ENCODE measurements at regions not wholly inside any gene's neighbourhood (a gene's known extent, or its start where the extent isn't known, plus 50 kb on each side); places are given as distances from the start of the nearest gene placed in this dataset.

GRCh38 chr1:213936571-213936970, 51.2 kb upstream of the PROX1 start:
- Histone ChIP-seq H3K27ac (no peak overlapping the region), H3K36me3 (no peaks in the 10 kb centered on the region), H3K4me3 (no peak overlapping the region), H3K4me1 (ENCODE audit: control insufficient read depth in 1 of 2, low read depth in 2 of 2) (no peaks in the 10 kb centered on the region), H3K27me3 (replicated peaks; ENCODE audit: insufficient read depth) (no peaks in the 10 kb centered on the region), H3K9me3 (no peaks in the 10 kb centered on the region)
- DNase-seq (ENCODE audit: low spot score) (no peak), ATAC-seq (ENCODE audit: insufficient number of reproducible peaks, low FRiP score, low read depth) (no peak)
- TF ChIP-seq, protein P1, sequence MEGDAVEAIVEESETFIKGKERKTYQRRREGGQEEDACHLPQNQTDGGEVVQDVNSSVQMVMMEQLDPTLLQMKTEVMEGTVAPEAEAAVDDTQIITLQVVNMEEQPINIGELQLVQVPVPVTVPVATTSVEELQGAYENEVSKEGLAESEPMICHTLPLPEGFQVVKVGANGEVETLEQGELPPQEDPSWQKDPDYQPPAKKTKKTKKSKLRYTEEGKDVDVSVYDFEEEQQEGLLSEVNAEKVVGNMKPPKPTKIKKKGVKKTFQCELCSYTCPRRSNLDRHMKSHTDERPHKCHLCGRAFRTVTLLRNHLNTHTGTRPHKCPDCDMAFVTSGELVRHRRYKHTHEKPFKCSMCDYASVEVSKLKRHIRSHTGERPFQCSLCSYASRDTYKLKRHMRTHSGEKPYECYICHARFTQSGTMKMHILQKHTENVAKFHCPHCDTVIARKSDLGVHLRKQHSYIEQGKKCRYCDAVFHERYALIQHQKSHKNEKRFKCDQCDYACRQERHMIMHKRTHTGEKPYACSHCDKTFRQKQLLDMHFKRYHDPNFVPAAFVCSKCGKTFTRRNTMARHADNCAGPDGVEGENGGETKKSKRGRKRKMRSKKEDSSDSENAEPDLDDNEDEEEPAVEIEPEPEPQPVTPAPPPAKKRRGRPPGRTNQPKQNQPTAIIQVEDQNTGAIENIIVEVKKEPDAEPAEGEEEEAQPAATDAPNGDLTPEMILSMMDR (IDR thresholded peaks at IDR 0.05): no peak

Measured in thoracic aorta (tissue), 2 donors.